Loucy (cell line): ENCODE measurements at regions not wholly inside any gene's neighbourhood (a gene's known extent, or its start where the extent isn't known, plus 50 kb on each side); places are given as distances from the start of the nearest gene placed in this dataset.

Experiments
- CTCF ChIP-seq: fragments of 200-600 bp; sonication (generic); conservative IDR thresholded peaks from 2 replicates; pipeline ENCODE4 v1.5.1; 2014; ENCODE audit warnings: mild to moderate bottlenecking, antibody characterized with exemption, low read length
- EZH2phosphoT487 ChIP-seq: fragments of 200-600 bp; IDR thresholded peaks from 2 replicates; pipeline ENCODE4 v1.6.1; 2018; ENCODE audit warnings: antibody characterized with exemption, mild to moderate bottlenecking, moderate library complexity, borderline replicate concordance

DNA sequence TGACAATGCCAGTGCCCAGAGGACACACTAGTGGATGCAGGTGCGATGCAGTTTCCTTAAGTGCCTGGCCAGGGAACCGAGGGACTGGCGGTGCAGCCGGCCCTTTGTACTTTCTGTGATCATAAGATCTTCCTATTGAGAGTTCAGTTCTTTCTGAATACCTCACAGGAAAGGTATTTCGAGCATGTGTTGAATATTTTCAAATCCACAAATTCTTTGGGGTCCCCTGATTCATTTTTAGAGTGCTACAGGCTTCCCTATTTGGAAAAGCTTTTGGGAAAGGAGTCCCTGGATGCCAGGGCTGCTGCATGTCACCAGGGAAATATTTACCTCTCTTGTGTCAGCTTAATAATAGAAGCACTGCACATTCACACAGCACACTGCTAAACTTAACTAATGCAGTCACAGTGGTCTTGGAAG is 281.5 kb downstream of the GADD45G start:
- TF ChIP-seq CTCF, result no peak
- TF ChIP-seq EZH2phosphoT487, result no peak
